Endodermal cell (in vitro differentiated cells): ENCODE measurements at regions not wholly inside any gene's neighbourhood (a gene's known extent, or its start where the extent isn't known, plus 50 kb on each side); places are given as distances from the start of the nearest gene placed in this dataset.

Experiments used
- DNase-seq: peaks from one replicate; pipeline ENCODE4 v3.0.0-alpha.2; 2017
- H3K27ac ChIP-seq: 2 replicates; pipeline ENCODE4 v1.5.1; 2013; ENCODE audit warnings: mild to moderate bottlenecking, low read depth, low read length, moderate library complexity
- H3K27me3 ChIP-seq: 2 replicates; pipeline ENCODE4 v1.6.1; 2013; ENCODE audit warnings: mild to moderate bottlenecking, low read length, moderate library complexity; ENCODE audit not compliant: insufficient read depth, control insufficient read depth, poor library complexity, severe bottlenecking
- H3K36me3 ChIP-seq: 2 replicates; pipeline ENCODE4 v1.7.0; 2013; ENCODE audit warnings: mild to moderate bottlenecking, low read length, moderate library complexity; ENCODE audit not compliant: control insufficient read depth, insufficient read depth
- H3K4me1 ChIP-seq: one replicate; pipeline ENCODE4 v1.7.0; 2013; ENCODE audit warnings: low read length; ENCODE audit not compliant: control insufficient read depth, insufficient read depth
- H3K4me3 ChIP-seq: 2 replicates; pipeline ENCODE4 v1.5.1; 2013; ENCODE audit warnings: mild to moderate bottlenecking, low read length, moderate library complexity
- H3K9ac ChIP-seq: 2 replicates; pipeline ENCODE4 v1.6.1; 2013; ENCODE audit warnings: mild to moderate bottlenecking, low read length, moderate library complexity; ENCODE audit not compliant: poor library complexity, severe bottlenecking; ENCODE audit errors: extremely low read depth
- H3K9me3 ChIP-seq: 2 replicates; pipeline ENCODE4 v1.6.1; 2013; ENCODE audit warnings: mild to moderate bottlenecking, low read length, moderate library complexity; ENCODE audit not compliant: control insufficient read depth
- H3K27ac Mint-ChIP-seq: 2 replicates; pipeline ENCODE4 v1.8.0; 2020; ENCODE audit warnings: mixed read lengths
- H3K27me3 Mint-ChIP-seq: 2 replicates; pipeline ENCODE4 v1.8.0; 2021; ENCODE audit warnings: mild to moderate bottlenecking, mixed read lengths; ENCODE audit not compliant: insufficient read depth
- H3K36me3 Mint-ChIP-seq: 2 replicates; pipeline ENCODE4 v1.8.0; 2020; ENCODE audit warnings: low read depth, mixed read lengths
- H3K4me1 Mint-ChIP-seq: 2 replicates; pipeline ENCODE4 v1.8.0; 2020; ENCODE audit warnings: mixed read lengths
- H3K4me3 Mint-ChIP-seq: 2 replicates; pipeline ENCODE4 v1.8.0; 2020; ENCODE audit warnings: mild to moderate bottlenecking, moderate library complexity, mixed read lengths
- H3K9me3 Mint-ChIP-seq: 2 replicates; pipeline ENCODE4 v1.8.0; 2020; ENCODE audit warnings: mild to moderate bottlenecking, mixed read lengths
- WGBS, 2 experiments: methylation state at CpG; one replicate each; pipeline versions ENCODE4 v1.1.5 to v1.1.7; 2013; ENCODE audit warnings: missing lambda C conversion rate in 2 of 2, mixed read lengths in 1 of 2; ENCODE audit not compliant: insufficient coverage in 1 of 2, insufficient read length in 1 of 2; 5-methylcytosine and 5-hydroxymethylcytosine counted together
- TF ChIP-seq, protein P1 (sequence below): fragments of 200-600 bp; sonication (generic); conservative IDR thresholded peaks from 2 replicates; pipeline ENCODE4 v1.5.0; 2021; ENCODE audit warnings: antibody characterized with exemption, mild to moderate bottlenecking

DNA sequence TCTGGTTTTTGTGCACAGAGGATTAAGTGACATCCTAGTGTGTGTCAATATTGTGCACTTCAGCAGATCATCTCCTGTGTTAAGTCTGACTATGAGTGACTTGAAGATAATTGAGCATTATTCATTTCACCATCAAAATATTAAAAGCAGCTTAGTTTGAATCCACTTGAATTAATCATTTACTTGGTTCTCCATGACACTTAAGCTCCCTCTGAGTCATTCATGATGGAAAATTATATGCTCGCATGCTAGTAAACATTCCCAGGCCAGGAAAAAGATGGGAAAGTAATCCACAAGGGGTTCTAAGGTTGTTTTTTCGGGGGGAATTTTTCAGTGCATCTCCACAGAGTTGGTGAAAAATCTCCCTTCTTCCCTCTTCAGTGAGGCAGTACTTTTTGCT, 97.2 kb upstream of the EOLA2 start:
- no peak for DNase-seq
- TF ChIP-seq, protein P1, sequence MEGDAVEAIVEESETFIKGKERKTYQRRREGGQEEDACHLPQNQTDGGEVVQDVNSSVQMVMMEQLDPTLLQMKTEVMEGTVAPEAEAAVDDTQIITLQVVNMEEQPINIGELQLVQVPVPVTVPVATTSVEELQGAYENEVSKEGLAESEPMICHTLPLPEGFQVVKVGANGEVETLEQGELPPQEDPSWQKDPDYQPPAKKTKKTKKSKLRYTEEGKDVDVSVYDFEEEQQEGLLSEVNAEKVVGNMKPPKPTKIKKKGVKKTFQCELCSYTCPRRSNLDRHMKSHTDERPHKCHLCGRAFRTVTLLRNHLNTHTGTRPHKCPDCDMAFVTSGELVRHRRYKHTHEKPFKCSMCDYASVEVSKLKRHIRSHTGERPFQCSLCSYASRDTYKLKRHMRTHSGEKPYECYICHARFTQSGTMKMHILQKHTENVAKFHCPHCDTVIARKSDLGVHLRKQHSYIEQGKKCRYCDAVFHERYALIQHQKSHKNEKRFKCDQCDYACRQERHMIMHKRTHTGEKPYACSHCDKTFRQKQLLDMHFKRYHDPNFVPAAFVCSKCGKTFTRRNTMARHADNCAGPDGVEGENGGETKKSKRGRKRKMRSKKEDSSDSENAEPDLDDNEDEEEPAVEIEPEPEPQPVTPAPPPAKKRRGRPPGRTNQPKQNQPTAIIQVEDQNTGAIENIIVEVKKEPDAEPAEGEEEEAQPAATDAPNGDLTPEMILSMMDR = no peak
- no peak overlapping the region for H3K27ac ChIP-seq
- Mint-ChIP-seq H3K36me3 (no peaks in the 10 kb centered on the region), H3K27ac (no peak overlapping the region), H3K4me1 (no peaks in the 10 kb centered on the region), H3K9me3 (peaks cover 65% of the 10 kb centered on the region), H3K27me3 (peaks cover 3% of the 10 kb centered on the region), H3K4me3 (no peak overlapping the region)
- H3K9me3 ChIP-seq = no peaks in the 10 kb centered on the region
- H3K9ac ChIP-seq = no peak overlapping the region
- no peak overlapping the region for H3K4me3 ChIP-seq
- no peaks in the 10 kb centered on the region for H3K27me3 ChIP-seq
- no peaks in the 10 kb centered on the region for H3K4me1 ChIP-seq
- H3K36me3 ChIP-seq = no peaks in the 10 kb centered on the region
- 73% methylated on average over 2 of the region's 2 CpGs; no CpG with 5 or more reads in 1 of the 2 experiments for WGBS, 2 experiments

DNA sequence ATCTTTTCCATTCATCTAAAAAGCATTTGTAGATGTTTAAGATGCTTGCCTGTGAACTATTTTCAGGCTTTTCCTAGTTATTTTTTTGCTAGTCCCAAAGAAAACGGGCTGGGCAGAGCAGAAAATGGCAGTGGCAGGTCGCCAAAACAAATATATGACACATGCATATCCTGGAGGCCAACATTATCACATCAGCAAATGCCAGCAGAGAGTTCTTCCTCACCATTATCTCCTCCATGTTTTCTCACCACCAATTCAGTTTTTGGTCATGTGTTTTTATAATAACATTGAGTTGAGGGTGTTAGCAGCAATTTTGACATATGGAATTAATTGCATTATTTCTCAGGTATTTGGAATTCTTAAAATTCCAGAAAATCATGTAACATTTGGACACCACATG, 97.9 kb upstream of the EOLA2 start:
- Mint-ChIP-seq H3K36me3 (no peaks in the 10 kb centered on the region), H3K27me3 (no peaks in the 10 kb centered on the region), H3K9me3 (peaks cover 59% of the 10 kb centered on the region), H3K27ac (no peak overlapping the region), H3K4me1 (no peaks in the 10 kb centered on the region), H3K4me3 (no peak overlapping the region)
- TF ChIP-seq, protein P1 = no peak
- H3K4me3 ChIP-seq = no peak overlapping the region
- WGBS, 2 experiments = 81 to 100% methylated on average over 1 to 2 of the region's 2 CpGs
- no peaks in the 10 kb centered on the region for H3K36me3 ChIP-seq
- H3K27me3 ChIP-seq = no peaks in the 10 kb centered on the region
- no peaks in the 10 kb centered on the region for H3K4me1 ChIP-seq
- H3K9me3 ChIP-seq = no peaks in the 10 kb centered on the region
- H3K27ac ChIP-seq = no peak overlapping the region
- DNase-seq = no peak
- no peak overlapping the region for H3K9ac ChIP-seq

DNA sequence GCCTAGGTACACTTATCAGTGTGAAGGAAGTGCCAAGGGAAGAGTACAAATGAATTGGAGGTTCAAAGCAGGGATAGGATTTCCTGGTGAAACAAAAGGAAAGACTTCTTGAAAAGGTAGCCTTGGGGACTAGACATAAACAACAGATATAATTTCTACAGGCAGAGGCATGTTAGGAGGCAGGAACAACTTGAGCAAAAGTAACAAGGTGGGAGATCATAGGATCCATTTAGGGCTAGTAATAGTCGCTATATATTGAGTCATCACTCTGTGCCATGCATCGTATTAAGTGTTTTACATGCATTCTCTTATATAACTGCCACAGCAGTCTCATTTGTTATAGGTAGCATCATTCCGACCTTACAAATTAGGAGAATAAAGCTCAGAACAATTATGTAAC, 98.3 kb upstream of the EOLA2 start:
- TF ChIP-seq, protein P1 = no peak
- Mint-ChIP-seq H3K36me3 (no peaks in the 10 kb centered on the region), H3K9me3 (peaks cover 55% of the 10 kb centered on the region), H3K27ac (no peak overlapping the region), H3K27me3 (no peaks in the 10 kb centered on the region), H3K4me1 (no peaks in the 10 kb centered on the region), H3K4me3 (no peak overlapping the region)
- Histone ChIP-seq H3K36me3 (no peaks in the 10 kb centered on the region), H3K9me3 (no peaks in the 10 kb centered on the region), H3K4me3 (no peak overlapping the region), H3K27me3 (no peaks in the 10 kb centered on the region), H3K9ac (no peak overlapping the region), H3K27ac (no peak overlapping the region), H3K4me1 (no peaks in the 10 kb centered on the region)
- no peak for DNase-seq
- WGBS, 2 experiments = 85 to 95% methylated on average over 2 to 3 of the region's 3 CpGs
